ENCODE measurements at regions not wholly inside any gene's neighbourhood (a gene's known extent, or its start where the extent isn't known, plus 50 kb on each side); places are given as distances from the start of the nearest gene placed in this dataset.

DNA sequence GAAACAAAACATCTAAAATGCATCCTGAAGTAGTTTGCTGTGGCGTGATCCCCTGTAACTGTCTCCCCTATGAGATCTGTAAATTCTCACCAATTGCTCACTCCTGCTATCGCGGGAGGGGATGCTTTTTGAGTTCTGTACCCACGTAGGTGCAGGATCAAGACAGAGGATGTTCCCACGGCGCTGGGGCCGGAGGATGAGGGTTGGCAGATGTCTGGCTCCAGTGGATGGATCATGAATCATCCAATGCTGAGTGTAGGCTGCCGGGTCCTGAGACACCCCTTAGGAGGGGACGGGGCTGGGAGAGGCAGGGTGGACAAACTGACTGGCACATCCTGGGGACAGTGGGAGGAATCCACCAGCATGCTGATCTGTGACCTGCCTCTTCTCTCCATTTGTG is 224.4 kb downstream of the USP6NL start:
- TF ChIP-seq, protein P1, sequence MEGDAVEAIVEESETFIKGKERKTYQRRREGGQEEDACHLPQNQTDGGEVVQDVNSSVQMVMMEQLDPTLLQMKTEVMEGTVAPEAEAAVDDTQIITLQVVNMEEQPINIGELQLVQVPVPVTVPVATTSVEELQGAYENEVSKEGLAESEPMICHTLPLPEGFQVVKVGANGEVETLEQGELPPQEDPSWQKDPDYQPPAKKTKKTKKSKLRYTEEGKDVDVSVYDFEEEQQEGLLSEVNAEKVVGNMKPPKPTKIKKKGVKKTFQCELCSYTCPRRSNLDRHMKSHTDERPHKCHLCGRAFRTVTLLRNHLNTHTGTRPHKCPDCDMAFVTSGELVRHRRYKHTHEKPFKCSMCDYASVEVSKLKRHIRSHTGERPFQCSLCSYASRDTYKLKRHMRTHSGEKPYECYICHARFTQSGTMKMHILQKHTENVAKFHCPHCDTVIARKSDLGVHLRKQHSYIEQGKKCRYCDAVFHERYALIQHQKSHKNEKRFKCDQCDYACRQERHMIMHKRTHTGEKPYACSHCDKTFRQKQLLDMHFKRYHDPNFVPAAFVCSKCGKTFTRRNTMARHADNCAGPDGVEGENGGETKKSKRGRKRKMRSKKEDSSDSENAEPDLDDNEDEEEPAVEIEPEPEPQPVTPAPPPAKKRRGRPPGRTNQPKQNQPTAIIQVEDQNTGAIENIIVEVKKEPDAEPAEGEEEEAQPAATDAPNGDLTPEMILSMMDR (IDR thresholded peaks at IDR 0.05; ENCODE audit: insufficient read depth, low read depth, low read length): no peak
- TF ChIP-seq EZH2 (IDR thresholded peaks at IDR 0.05; ENCODE audit: insufficient read depth, low read length): no peak
